A673 (cell line): ENCODE measurements at regions not wholly inside any gene's neighbourhood (a gene's known extent, or its start where the extent isn't known, plus 50 kb on each side); places are given as distances from the start of the nearest gene placed in this dataset.

Source experiments
- EZH2 ChIP-seq: fragments of 200-600 bp; sonication (generic); IDR thresholded peaks from 2 replicates; pipeline ENCODE4 v1.6.1; 2017; ENCODE audit warnings: borderline replicate concordance, low read depth, mild to moderate bottlenecking, mixed read lengths, antibody characterized with exemption, low read length; ENCODE audit not compliant: poor library complexity, severe bottlenecking
- TF ChIP-seq, protein P1 (sequence below): fragments of 300-800, 200-600 bp; sonication (generic); conservative IDR thresholded peaks from 2 replicates; pipeline ENCODE4 v1.5.1; 2017; ENCODE audit warnings: low read depth, mild to moderate bottlenecking, antibody characterized with exemption, low read length, moderate library complexity, mixed read lengths

DNA sequence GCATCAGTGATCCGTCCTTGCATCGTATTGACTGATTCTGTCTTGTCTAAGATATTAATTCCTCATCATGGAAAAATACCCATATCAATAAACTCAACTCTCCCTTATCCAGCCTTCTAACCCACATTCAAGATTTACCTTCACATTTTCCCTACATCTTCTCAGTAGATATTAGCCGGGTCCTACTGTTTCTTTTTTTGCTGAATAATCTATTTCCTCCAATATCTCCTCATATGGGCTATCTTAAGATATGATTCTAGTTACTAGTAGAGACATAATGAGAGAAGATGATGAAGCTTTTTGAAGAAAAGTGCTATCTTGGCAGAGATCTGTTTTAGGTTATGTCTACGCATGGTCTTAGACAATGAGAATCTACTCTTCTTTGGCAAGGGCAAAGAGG lies 785.8 kb downstream of the BRINP1 start:
- TF ChIP-seq, protein P1, sequence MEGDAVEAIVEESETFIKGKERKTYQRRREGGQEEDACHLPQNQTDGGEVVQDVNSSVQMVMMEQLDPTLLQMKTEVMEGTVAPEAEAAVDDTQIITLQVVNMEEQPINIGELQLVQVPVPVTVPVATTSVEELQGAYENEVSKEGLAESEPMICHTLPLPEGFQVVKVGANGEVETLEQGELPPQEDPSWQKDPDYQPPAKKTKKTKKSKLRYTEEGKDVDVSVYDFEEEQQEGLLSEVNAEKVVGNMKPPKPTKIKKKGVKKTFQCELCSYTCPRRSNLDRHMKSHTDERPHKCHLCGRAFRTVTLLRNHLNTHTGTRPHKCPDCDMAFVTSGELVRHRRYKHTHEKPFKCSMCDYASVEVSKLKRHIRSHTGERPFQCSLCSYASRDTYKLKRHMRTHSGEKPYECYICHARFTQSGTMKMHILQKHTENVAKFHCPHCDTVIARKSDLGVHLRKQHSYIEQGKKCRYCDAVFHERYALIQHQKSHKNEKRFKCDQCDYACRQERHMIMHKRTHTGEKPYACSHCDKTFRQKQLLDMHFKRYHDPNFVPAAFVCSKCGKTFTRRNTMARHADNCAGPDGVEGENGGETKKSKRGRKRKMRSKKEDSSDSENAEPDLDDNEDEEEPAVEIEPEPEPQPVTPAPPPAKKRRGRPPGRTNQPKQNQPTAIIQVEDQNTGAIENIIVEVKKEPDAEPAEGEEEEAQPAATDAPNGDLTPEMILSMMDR, result no peak
- no peak for TF ChIP-seq EZH2
